Gastrocnemius medialis (tissue), 4 donors: ENCODE measurements at regions not wholly inside any gene's neighbourhood (a gene's known extent, or its start where the extent isn't known, plus 50 kb on each side); places are given as distances from the start of the nearest gene placed in this dataset.

Experiments
- ATAC-seq, 2 donors: fragments of 150-250 bp; one replicate each; pipeline ENCODE4 v1.9.1; 2016
- DNase-seq, 2 donors: peaks; one replicate each; pipeline ENCODE4 v3.0.0-alpha.2; 2019
- H3K27ac ChIP-seq, 4 donors: fragments of 200-600 bp; sonication (generic); 1 replicate in 1 of 4; 2 replicates in 3 of 4; pipeline ENCODE4 v1.5.1; 2016 to 2018; ENCODE audit warnings: mild to moderate bottlenecking in 2 of 4, moderate library complexity in 1 of 4
- H3K27me3 ChIP-seq, 3 donors: fragments of 200-600 bp; sonication (generic) in 2 of 3; 1 replicate in 1 of 3; 2 replicates in 2 of 3; pipeline versions ENCODE4 v1.5.1 to v1.6.0; 2016 to 2019; ENCODE audit warnings: mild to moderate bottlenecking in 1 of 3, moderate library complexity in 1 of 3
- H3K36me3 ChIP-seq, 2 donors: fragments of 200-600 bp; sonication (generic) in 1 of 2; one replicate each; pipeline ENCODE4 v1.5.1; 2017 to 2018
- H3K4me1 ChIP-seq, 2 donors: fragments of 200-600 bp; sonication (generic) in 1 of 2; one replicate each; pipeline ENCODE4 v1.5.1; 2016 to 2017; ENCODE audit warnings: mild to moderate bottlenecking in 2 of 2
- H3K4me3 ChIP-seq, 4 donors: fragments of 200-600 bp; sonication (generic) in 3 of 4; 1 replicate in 1 of 4; 2 replicates in 3 of 4; pipeline ENCODE4 v1.5.1; 2016 to 2019; ENCODE audit warnings: mild to moderate bottlenecking in 2 of 4
- H3K9me3 ChIP-seq, 3 donors: fragments of 200-600 bp; sonication (generic) in 2 of 3; 1 replicate in 1 of 3; 2 replicates in 2 of 3; pipeline ENCODE4 v1.5.1; 2016 to 2019
- CTCF ChIP-seq, 5 experiments: fragments of 450-650 bp in 3 of 5; fragments of 200-600 bp in 2 of 5; sonication (generic) in 2 of 5; IDR thresholded peaks in 4 of 5; conservative IDR thresholded peaks in 1 of 5; 1 replicate in 4 of 5; 2 replicates in 1 of 5; pipeline ENCODE4 v1.5.1; 2016 to 2019; ENCODE audit warnings: antibody characterized with exemption in 5 of 5, mild to moderate bottlenecking in 3 of 5, moderate library complexity in 3 of 5
- POLR2A ChIP-seq, 2 donors: fragments of 450-650 bp; IDR thresholded peaks; one replicate each; pipeline ENCODE4 v1.6.1; 2017; ENCODE audit warnings: antibody characterized with exemption in 2 of 2, mild to moderate bottlenecking in 2 of 2, moderate library complexity in 2 of 2
- in situ Hi-C, 4 donors: fragments of 200-750 bp; cut with MboI; loops; one replicate each; pipeline versions ENCODE4 v1.15.0 to v1.8.0; 2017; ENCODE audit warnings: low sequenced_read_pairs in 4 of 4
- intact Hi-C: fragments of 100-400 bp; cut with DNase I; formaldehyde crosslinking; loops from one replicate; pipeline ENCODE4 v1.15.1; 2023; ENCODE audit warnings: low total_unique reads

GRCh38 chr2:19654310-19655090 lies 247.3 kb downstream of the TTC32 start:
- H3K4me1 ChIP-seq, result no peaks in the 10 kb centered on the region
- H3K9me3 ChIP-seq, result no peaks in the 10 kb centered on the region
- ATAC-seq, result no peak
- in situ Hi-C loops, result no loop called here
- no peak for TF ChIP-seq POLR2A (IDR thresholded peaks at IDR 0.05)
- no peak for TF ChIP-seq CTCF (IDR thresholded peaks at IDR 0.05 in 4 of 5, conservative IDR thresholded peaks at IDR 0.05 in 1 of 5)
- DNase-seq, result no peak
- H3K4me3 ChIP-seq, result no peak overlapping the region
- H3K27me3 ChIP-seq, result no peaks in the 10 kb centered on the region
- intact Hi-C loops, result no loop called here
- no peaks in the 10 kb centered on the region for H3K36me3 ChIP-seq
- H3K27ac ChIP-seq, result no peak overlapping the region

GRCh38 chr2:19653509-19653908 lies 248.3 kb downstream of the TTC32 start:
- no peak for TF ChIP-seq POLR2A (IDR thresholded peaks at IDR 0.05)
- no peak for TF ChIP-seq CTCF (IDR thresholded peaks at IDR 0.05 in 4 of 5, conservative IDR thresholded peaks at IDR 0.05 in 1 of 5)
- Histone ChIP-seq H3K27me3 (no peaks in the 10 kb centered on the region), H3K4me1 (no peaks in the 10 kb centered on the region), H3K27ac (no peak overlapping the region), H3K4me3 (no peak overlapping the region), H3K36me3 (no peaks in the 10 kb centered on the region), H3K9me3 (no peaks in the 10 kb centered on the region)
- in situ Hi-C loops (no loop called here), intact Hi-C loops (no loop called here)
- ATAC-seq, result no peak
- DNase-seq, result no peak

- Histone ChIP-seq H3K27ac (no peak overlapping the region), H3K36me3 (no peaks in the 10 kb centered on the region), H3K4me1 (no peaks in the 10 kb centered on the region), H3K9me3 (no peaks in the 10 kb centered on the region), H3K27me3 (no peaks in the 10 kb centered on the region), H3K4me3 (no peak overlapping the region)
- no peak for ATAC-seq
- TF ChIP-seq CTCF (IDR thresholded peaks at IDR 0.05 in 4 of 5, conservative IDR thresholded peaks at IDR 0.05 in 1 of 5) (no peak), POLR2A (IDR thresholded peaks at IDR 0.05) (no peak)
- in situ Hi-C loops (no loop called here), intact Hi-C loops (no loop called here)
- DNase-seq, result no peak
Measured at GRCh38 chr2:19652811-19653210, 249.0 kb downstream of the TTC32 start.

- ATAC-seq (no peak), DNase-seq (no peak)
- H3K36me3 ChIP-seq, result no peaks in the 10 kb centered on the region
- H3K27me3 ChIP-seq, result no peaks in the 10 kb centered on the region
- intact Hi-C loops (no loop called here), in situ Hi-C loops (no loop called here)
- no peak for TF ChIP-seq POLR2A (IDR thresholded peaks at IDR 0.05)
- no peak for TF ChIP-seq CTCF (IDR thresholded peaks at IDR 0.05 in 4 of 5, conservative IDR thresholded peaks at IDR 0.05 in 1 of 5)
- no peaks in the 10 kb centered on the region for H3K4me1 ChIP-seq
- H3K27ac ChIP-seq, result no peak overlapping the region
- H3K9me3 ChIP-seq, result no peaks in the 10 kb centered on the region
- H3K4me3 ChIP-seq, result no peak overlapping the region
Measured at GRCh38 chr2:19651466-19651865, 250.3 kb downstream of the TTC32 start.
